K562 (cell line): ENCODE measurements at regions not wholly inside any gene's neighbourhood (a gene's known extent, or its start where the extent isn't known, plus 50 kb on each side); places are given as distances from the start of the nearest gene placed in this dataset.

Experiments used
- ATAC-seq: fragments of 200-7000 bp; cut with Tn5 transposase; 3 replicates; pipeline ENCODE4 v1.9.1; 2020; ENCODE audit warnings: moderate library complexity
- BruUV-seq: library from RNA; stranded (reverse); fragments of 400-500 nt; replicated peaks from 2 replicates; lab custom pipeline; 2021; lab: Mats Ljungman, UMichigan
- CTCF ChIA-PET: fragments of 300-600 bp; formaldehyde crosslinking; extraction: SDS; loops from one replicate; lab custom pipeline; 2021; ENCODE audit warnings: low intra/inter-chr PET ratio; lab: Yijun Ruan, JAX
- POLR2A ChIA-PET: fragments of 300-600, 350-650 bp; sonication (Branson Sonifier 250); formaldehyde crosslinking; extraction: SDS; loops from one replicate; lab custom pipeline; 2021; ENCODE audit warnings: antibody characterized with exemption, inconsistent platforms; lab: Yijun Ruan, JAX
- DNase-seq, 4 experiments: peaks; one replicate each; pipeline versions ENCODE4 v3.0.0 to v3.0.0-alpha.2; 2011 to 2018; ENCODE audit warnings: low spot score in 3 of 4, mixed read lengths in 3 of 4; ENCODE audit errors: extremely low read depth in 1 of 4
- FAIRE-seq: peaks from 2 replicates; lab custom pipeline; 2011; peaks lifted over from hg19 to GRCh38; lab: Jason Lieb, UNC
- H2AFZ ChIP-seq: 2 replicates; pipeline ENCODE4 v1.6.0; 2011; ENCODE audit warnings: low read depth, low read length, control low read depth, inconsistent platforms
- H3K27ac ChIP-seq: fragments of 200-600 bp; 3 replicates; pipeline ENCODE4 v1.8.0; 2011; ENCODE audit warnings: low read depth, mild to moderate bottlenecking, control low read depth, inconsistent platforms, low read length, moderate library complexity, mixed read lengths; ENCODE audit errors: extremely low read depth
- H3K27me3 ChIP-seq, 2 experiments: fragments of 300-600 bp in 1 of 2; 2 replicates in 1 of 2; 3 replicates in 1 of 2; pipeline versions ENCODE4 v1.6.0 to v1.8.0; 2011; ENCODE audit warnings: inconsistent platforms in 2 of 2, low read length in 2 of 2, mild to moderate bottlenecking in 1 of 2, mixed read lengths in 1 of 2, moderate library complexity in 1 of 2; ENCODE audit not compliant: control insufficient read depth in 2 of 2, insufficient read depth in 2 of 2
- H3K36me3 ChIP-seq: fragments of 300-600 bp; 3 replicates; pipeline ENCODE4 v1.8.0; 2011; ENCODE audit warnings: mild to moderate bottlenecking, low read length, inconsistent platforms; ENCODE audit not compliant: control insufficient read depth, insufficient read depth
- H3K4me1 ChIP-seq, 2 experiments: fragments of 200-600 bp in 1 of 2; replicated peaks in 1 of 2; 2 replicates in 1 of 2; 3 replicates in 1 of 2; pipeline versions ENCODE4 v1.5.1 to v1.8.0; 2011; ENCODE audit warnings: inconsistent platforms in 2 of 2, low read length in 2 of 2, mild to moderate bottlenecking in 1 of 2, mixed read lengths in 1 of 2, moderate library complexity in 1 of 2; ENCODE audit not compliant: control insufficient read depth in 2 of 2, insufficient read depth in 2 of 2
- H3K4me2 ChIP-seq: 2 replicates; pipeline ENCODE4 v1.6.1; 2011; ENCODE audit warnings: low read length, control low read depth, inconsistent platforms, mixed read lengths; ENCODE audit not compliant: insufficient read depth
- H3K4me3 ChIP-seq: fragments of 200-600 bp; sonication (generic), shearing (Covaris generic); 2 replicates; pipeline ENCODE4 v1.5.1; 2016; ENCODE audit warnings: control low read depth, inconsistent platforms
- H3K79me2 ChIP-seq: fragments of 200-600 bp; 3 replicates; pipeline ENCODE4 v1.8.0; 2011; ENCODE audit warnings: low read length, inconsistent platforms; ENCODE audit not compliant: control insufficient read depth, insufficient read depth
- H3K9ac ChIP-seq, 2 experiments: 2 replicates each; pipeline versions ENCODE4 v1.6.0 to v1.6.1; 2011; ENCODE audit warnings: low read depth in 2 of 2, low read length in 2 of 2, control low read depth in 1 of 2, inconsistent platforms in 1 of 2, mild to moderate bottlenecking in 1 of 2, mixed read lengths in 1 of 2; ENCODE audit not compliant: insufficient read depth in 1 of 2
- H3K9me1 ChIP-seq: one replicate; pipeline ENCODE4 v1.6.0; 2011; ENCODE audit warnings: inconsistent platforms, mild to moderate bottlenecking, low read length, moderate library complexity; ENCODE audit not compliant: control insufficient read depth, insufficient read depth
- H3K9me3 ChIP-seq: replicated peaks from 2 replicates; pipeline ENCODE4 v1.5.1; 2011; ENCODE audit warnings: low read depth, low read length, inconsistent platforms; ENCODE audit not compliant: control insufficient read depth, insufficient read depth
- H4K20me1 ChIP-seq: replicated peaks from 2 replicates; pipeline ENCODE4 v1.6.1; 2011; ENCODE audit warnings: low read length, inconsistent platforms, mixed read lengths; ENCODE audit not compliant: control insufficient read depth, insufficient read depth
- GABPB2 ChIP-seq: fragments of 250-450 bp; sonication (Bioruptor Pico); conservative IDR thresholded peaks from 2 replicates; pipeline ENCODE4 v1.5.1; 2021; ENCODE audit warnings: mild to moderate bottlenecking
- HMBOX1 ChIP-seq: sonication (generic); IDR thresholded peaks from 2 replicates; pipeline ENCODE4 v1.6.1; 2016
- KDM5B ChIP-seq: fragments of 200-600 bp; sonication (generic); IDR thresholded peaks from 2 replicates; pipeline ENCODE4 v1.6.1; 2012; ENCODE audit warnings: low read depth, mild to moderate bottlenecking, moderate library complexity, low read length, control low read depth, inconsistent platforms; ENCODE audit not compliant: insufficient replicate concordance
- MCM7 ChIP-seq, 2 experiments: fragments of 450-650 bp; IDR thresholded peaks; 2 replicates each; pipeline ENCODE4 v1.6.1; 2016 to 2018
- ZBTB7A ChIP-seq: IDR thresholded peaks from 2 replicates; pipeline ENCODE4 v1.6.1; 2011; ENCODE audit warnings: low read depth, mild to moderate bottlenecking, low read length, moderate library complexity, borderline replicate concordance; ENCODE audit not compliant: control insufficient read depth
- ZNF140 ChIP-seq: fragments of 250-450 bp; sonication (Bioruptor Pico); IDR thresholded peaks from 2 replicates; pipeline ENCODE4 v1.8.0; 2021; ENCODE audit warnings: moderate library complexity, mild to moderate bottlenecking, inconsistent platforms
- ZNF41 ChIP-seq: fragments of 250-450 bp; sonication (Bioruptor Pico); conservative IDR thresholded peaks from 2 replicates; pipeline ENCODE4 v1.4.0; 2020; ENCODE audit warnings: mild to moderate bottlenecking
- WGBS: fragments of 100-300 bp; shearing (Covaris generic); methylation state at CpG from one replicate; pipeline ENCODE4 v1.1.6; 2016; ENCODE audit warnings: low coverage, mixed read lengths; ENCODE audit not compliant: insufficient coverage; ENCODE audit errors: missing lambda C conversion rate; 5-methylcytosine and 5-hydroxymethylcytosine counted together
- in situ Hi-C: fragments of 300-500 bp; cut with MboI; formaldehyde crosslinking; loops from 4 replicates; pipeline ENCODE4 v1.15.0; 2018; ENCODE audit warnings: inconsistent platforms, mixed read lengths
- intact Hi-C: fragments of 100-400 bp; cut with micrococcal nuclease; formaldehyde crosslinking; loops from 2 replicates; pipeline ENCODE4 v1.14.2; 2022

GRCh38 chr6:108771421-108771820 lies 76.8 kb upstream of the ARMC2 start:
- H3K27me3 ChIP-seq, result 0 out of 5 replicates have a peak, but pooled peaks cover 0 to 8% of the 10 kb centered on the region in 2 experiments
- H3K4me2 ChIP-seq, result no peak overlapping the region
- H2AFZ ChIP-seq, result no peak overlapping the region
- no peaks in the 10 kb centered on the region for H3K36me3 ChIP-seq
- 17% methylated on average over 1 of the region's 1 CpG for WGBS
- ChIA-PET CTCF (no interaction called here), POLR2A (interaction anchor here (0.6 kb wide), 1 partner anchor 144 kb away, joined by 3 read pairs; no protein-coding TSS in a partner anchor)
- no peaks in the 10 kb centered on the region for H4K20me1 ChIP-seq
- no peaks in the 10 kb centered on the region for H3K9me1 ChIP-seq
- no peak overlapping the region for H3K27ac ChIP-seq
- DNase-seq, result no peak
- H3K4me3 ChIP-seq, result no peak overlapping the region
- FAIRE-seq, result no peak
- no peaks in the 10 kb centered on the region; the same call in 1 of the 2 replicates for H3K9me3 ChIP-seq
- H3K79me2 ChIP-seq, result no peaks in the 10 kb centered on the region
- intact Hi-C loops (no loop called here), in situ Hi-C loops (no loop called here)
- no TSS peak for BruUV-seq
- ATAC-seq, result no peak
- no peaks in the 10 kb centered on the region; a peak in 1 of 5 replicates for H3K4me1 ChIP-seq
- no peak for TF ChIP-seq HMBOX1
- no peak for TF ChIP-seq ZNF140 (CRISPR knock-in tag)
- no peak for TF ChIP-seq MCM7 (IDR thresholded peaks at IDR 0.05)
- TF ChIP-seq, all 486 proteins: peak for 0
- no peak overlapping the region for H3K9ac ChIP-seq

DNA sequence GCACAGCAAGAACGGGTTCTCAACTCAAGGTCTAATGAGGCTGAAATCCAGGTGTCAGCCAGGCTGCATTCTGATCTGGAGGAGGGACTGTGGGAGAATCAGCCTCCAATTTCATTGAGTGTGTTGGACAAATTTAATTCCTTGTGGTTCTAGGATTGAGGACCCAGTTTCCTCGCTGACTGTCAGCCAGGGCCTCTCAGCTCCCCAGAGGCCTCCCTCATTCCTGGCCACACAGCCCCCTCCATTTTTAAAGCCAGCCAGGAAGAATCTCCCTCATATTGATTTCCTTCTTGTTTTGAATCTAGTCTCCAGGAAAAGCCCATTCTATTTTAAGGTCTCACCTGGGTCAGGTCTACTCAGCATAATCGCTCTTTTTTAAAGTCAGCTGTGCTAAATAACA lies 73.7 kb upstream of the ARMC2 start:
- Histone ChIP-seq H3K79me2 (no peaks in the 10 kb centered on the region), H2AFZ (no peak overlapping the region), H3K27ac (no peak overlapping the region), H3K36me3 (no peaks in the 10 kb centered on the region), H4K20me1 (no peaks in the 10 kb centered on the region), H3K4me1 (no peaks in the 10 kb centered on the region; a peak in 1 of 5 replicates), H3K9me1 (no peaks in the 10 kb centered on the region), H3K9ac (no peak overlapping the region), H3K27me3 (no peaks in the 10 kb centered on the region), H3K9me3 (no peaks in the 10 kb centered on the region; the same call in 1 of the 2 replicates), H3K4me3 (no peak overlapping the region), H3K4me2 (no peak overlapping the region)
- BruUV-seq, result no TSS peak
- intact Hi-C loops (no loop called here), in situ Hi-C loops (no loop called here)
- CTCF ChIA-PET, result no interaction called here
- DNase-seq, result no peak
- no peak for FAIRE-seq
- no peak for ATAC-seq
- 7% methylated on average over 3 of the region's 3 CpGs for WGBS
- POLR2A ChIA-PET, result interaction anchor here (0.6 kb wide), 2 partner anchors 27 to 176 kb away, joined by 3 read pairs; no protein-coding TSS in a partner anchor
- TF ChIP-seq GABPB2 (CRISPR knock-in tag) (no peak), KDM5B (no peak), ZNF41 (CRISPR knock-in tag) (no peak), ZBTB7A (no peak)
